ENCODE measurements at regions not wholly inside any gene's neighbourhood (a gene's known extent, or its start where the extent isn't known, plus 50 kb on each side); places are given as distances from the start of the nearest gene placed in this dataset.

DNA sequence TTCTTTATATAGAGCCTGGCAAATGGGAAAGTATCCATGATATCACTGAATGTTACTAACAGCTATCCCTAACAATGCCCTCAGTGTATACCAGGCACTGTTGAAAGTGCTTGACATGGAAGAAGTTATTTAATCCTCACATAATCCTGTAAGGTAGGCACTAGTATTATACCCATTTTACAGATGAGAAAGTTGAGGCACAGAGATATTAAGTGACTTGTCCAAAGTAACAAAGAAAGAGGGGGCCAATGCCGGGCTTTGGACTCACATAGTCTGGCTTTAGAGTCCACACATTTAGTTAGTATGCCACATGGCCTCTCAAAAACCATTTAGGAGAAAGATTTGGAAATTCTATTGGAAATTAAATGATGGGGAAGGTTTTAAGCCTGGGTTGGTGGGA lies 220.8 kb upstream of the PLET1 start:
- H3K9me3 ChIP-seq (ENCODE audit: low read depth, low read length) = no peaks in the 10 kb centered on the region
- no peaks in the 10 kb centered on the region for H3K79me2 ChIP-seq (ENCODE audit: insufficient read depth, low read length)
- H3K27ac ChIP-seq (ENCODE audit: low read depth, low read length) = no peak overlapping the region
- no peaks in the 10 kb centered on the region for H4K20me1 ChIP-seq (ENCODE audit: insufficient read depth, low read length)
- H3K4me2 ChIP-seq (ENCODE audit: insufficient read depth, low read length) = no peak overlapping the region
- H3K27me3 ChIP-seq (ENCODE audit: insufficient read depth, low read length) = peaks cover 6% of the 10 kb centered on the region
- H3K4me1 ChIP-seq (ENCODE audit: insufficient read depth, low read length) = no peaks in the 10 kb centered on the region
- H3K36me3 ChIP-seq (ENCODE audit: insufficient read depth, low read length) = no peaks in the 10 kb centered on the region
- DNase-seq (ENCODE audit: insufficient read length, low spot score, missing footprints) = no peak
- no peak overlapping the region for H2AFZ ChIP-seq (ENCODE audit: low read length)
- TF ChIP-seq CTCF (IDR thresholded peaks at IDR 0.05; ENCODE audit: extremely low read depth, low read depth, low read length) = no peak
- H3K4me3 ChIP-seq (ENCODE audit: insufficient read depth, low read length) = no peak overlapping the region

- no peaks in the 10 kb centered on the region for H3K79me2 ChIP-seq (ENCODE audit: insufficient read depth, low read length)
- no peak overlapping the region for H3K27ac ChIP-seq (ENCODE audit: low read depth, low read length)
- no peak for TF ChIP-seq CTCF (IDR thresholded peaks at IDR 0.05; ENCODE audit: extremely low read depth, low read depth, low read length)
- H3K27me3 ChIP-seq (ENCODE audit: insufficient read depth, low read length) = peaks cover 1% of the 10 kb centered on the region
- H3K9me3 ChIP-seq (ENCODE audit: low read depth, low read length) = no peaks in the 10 kb centered on the region
- H3K4me2 ChIP-seq (ENCODE audit: insufficient read depth, low read length) = no peak overlapping the region
- H3K4me3 ChIP-seq (ENCODE audit: insufficient read depth, low read length) = no peak overlapping the region
- DNase-seq (ENCODE audit: insufficient read length, low spot score, missing footprints) = peak; percentile 5
- H2AFZ ChIP-seq (ENCODE audit: low read length) = no peak overlapping the region
- H4K20me1 ChIP-seq (ENCODE audit: insufficient read depth, low read length) = no peaks in the 10 kb centered on the region
- no peaks in the 10 kb centered on the region for H3K36me3 ChIP-seq (ENCODE audit: insufficient read depth, low read length)
- no peaks in the 10 kb centered on the region for H3K4me1 ChIP-seq (ENCODE audit: insufficient read depth, low read length)
Observed at GRCh38 chr11:112481893-112482292, 221.2 kb upstream of the PLET1 start.

GRCh38 chr11:112485280-112485679 lies 224.6 kb upstream of the PLET1 start:
- no peaks in the 10 kb centered on the region for H3K36me3 ChIP-seq (ENCODE audit: insufficient read depth, low read length)
- H3K79me2 ChIP-seq (ENCODE audit: insufficient read depth, low read length) = no peaks in the 10 kb centered on the region
- H3K4me3 ChIP-seq (ENCODE audit: insufficient read depth, low read length) = no peak overlapping the region
- no peak for DNase-seq (ENCODE audit: insufficient read length, low spot score, missing footprints)
- no peak for TF ChIP-seq CTCF (IDR thresholded peaks at IDR 0.05; ENCODE audit: extremely low read depth, low read depth, low read length)
- no peak overlapping the region for H3K27ac ChIP-seq (ENCODE audit: low read depth, low read length)
- no peaks in the 10 kb centered on the region for H4K20me1 ChIP-seq (ENCODE audit: insufficient read depth, low read length)
- H3K9me3 ChIP-seq (ENCODE audit: low read depth, low read length) = no peaks in the 10 kb centered on the region
- no peak overlapping the region for H2AFZ ChIP-seq (ENCODE audit: low read length)
- H3K4me1 ChIP-seq (ENCODE audit: insufficient read depth, low read length) = no peaks in the 10 kb centered on the region
- H3K27me3 ChIP-seq (ENCODE audit: insufficient read depth, low read length) = no peaks in the 10 kb centered on the region
- H3K4me2 ChIP-seq (ENCODE audit: insufficient read depth, low read length) = no peak overlapping the region

GRCh38 chr11:112497826-112498225 lies 237.2 kb upstream of the PLET1 start:
- no peak overlapping the region for H2AFZ ChIP-seq (ENCODE audit: low read length)
- H3K27me3 ChIP-seq (ENCODE audit: insufficient read depth, low read length) = no peaks in the 10 kb centered on the region
- no peaks in the 10 kb centered on the region for H3K36me3 ChIP-seq (ENCODE audit: insufficient read depth, low read length)
- peak; percentile 68 for DNase-seq (ENCODE audit: insufficient read length, low spot score, missing footprints)
- no peaks in the 10 kb centered on the region for H3K79me2 ChIP-seq (ENCODE audit: insufficient read depth, low read length)
- no peaks in the 10 kb centered on the region for H3K4me1 ChIP-seq (ENCODE audit: insufficient read depth, low read length)
- H3K4me3 ChIP-seq (ENCODE audit: insufficient read depth, low read length) = no peak overlapping the region
- TF ChIP-seq CTCF (IDR thresholded peaks at IDR 0.05; ENCODE audit: extremely low read depth, low read depth, low read length) = no peak
- no peaks in the 10 kb centered on the region for H3K9me3 ChIP-seq (ENCODE audit: low read depth, low read length)
- no peak overlapping the region for H3K4me2 ChIP-seq (ENCODE audit: insufficient read depth, low read length)
- H3K27ac ChIP-seq (ENCODE audit: low read depth, low read length) = no peak overlapping the region
- H4K20me1 ChIP-seq (ENCODE audit: insufficient read depth, low read length) = no peaks in the 10 kb centered on the region

Data from osteoblast (primary cell).